GM23338 (cell line): ENCODE measurements at regions not wholly inside any gene's neighbourhood (a gene's known extent, or its start where the extent isn't known, plus 50 kb on each side); places are given as distances from the start of the nearest gene placed in this dataset.

Source experiments
- ATAC-seq: fragments of 200-7000 bp; cut with Tn5 transposase; 3 replicates; pipeline ENCODE4 v1.9.1; 2020
- DNase-seq: peaks from one replicate; pipeline ENCODE4 v3.0.0-alpha.2; 2015; ENCODE audit warnings: low spot score
- H2AFZ ChIP-seq: fragments of 200-600 bp; sonication (generic); 2 replicates; pipeline ENCODE4 v1.8.0; 2016; ENCODE audit warnings: antibody characterized with exemption, mild to moderate bottlenecking, moderate library complexity
- H3F3A ChIP-seq: fragments of 200-600 bp; sonication (generic); replicated peaks from 2 replicates; pipeline ENCODE4 v1.8.0; 2017; ENCODE audit warnings: antibody characterized with exemption, mixed run types, low read depth
- H3K27ac ChIP-seq: fragments of 200-600 bp; sonication (generic); 2 replicates; pipeline ENCODE4 v1.6.1; 2016; ENCODE audit warnings: low read depth
- H3K27me3 ChIP-seq: fragments of 200-600 bp; sonication (generic); 2 replicates; pipeline ENCODE4 v1.8.0; 2016; ENCODE audit warnings: mild to moderate bottlenecking, mixed run types, moderate library complexity; ENCODE audit not compliant: insufficient read depth
- H3K36me3 ChIP-seq: fragments of 200-600 bp; sonication (generic); 2 replicates; pipeline ENCODE4 v1.8.0; 2016; ENCODE audit warnings: mild to moderate bottlenecking; ENCODE audit not compliant: insufficient read depth
- H3K4me1 ChIP-seq: fragments of 200-600 bp; sonication (generic); 2 replicates; pipeline ENCODE4 v1.8.0; 2016; ENCODE audit warnings: mild to moderate bottlenecking, moderate library complexity; ENCODE audit not compliant: insufficient read depth
- H3K4me2 ChIP-seq: fragments of 200-600 bp; sonication (generic); 2 replicates; pipeline ENCODE4 v1.7.1; 2017; ENCODE audit warnings: mixed run types
- H3K4me3 ChIP-seq: fragments of 200-600 bp; sonication (generic); 2 replicates; pipeline ENCODE4 v1.6.1; 2016; ENCODE audit warnings: mixed run types
- H3K79me2 ChIP-seq: fragments of 200-600 bp; sonication (generic); replicated peaks from 2 replicates; pipeline ENCODE4 v1.8.0; 2017; ENCODE audit warnings: mild to moderate bottlenecking; ENCODE audit not compliant: insufficient read depth
- H3K9me2 ChIP-seq: fragments of 200-600 bp; sonication (generic); 2 replicates; pipeline ENCODE4 v1.8.0; 2017; ENCODE audit not compliant: insufficient read depth
- H4K20me1 ChIP-seq: fragments of 200-600 bp; sonication (generic); replicated peaks from 2 replicates; pipeline ENCODE4 v1.8.0; 2017; ENCODE audit warnings: mild to moderate bottlenecking; ENCODE audit not compliant: insufficient read depth
- H3K27ac Mint-ChIP-seq: 2 replicates; pipeline ENCODE4 v1.8.0; 2020; ENCODE audit warnings: inconsistent platforms, mild to moderate bottlenecking, moderate library complexity, mixed read lengths
- H3K27me3 Mint-ChIP-seq: 3 replicates; pipeline ENCODE4 v1.8.0; 2022; ENCODE audit warnings: low read depth, mild to moderate bottlenecking, moderate library complexity, mixed read lengths, inconsistent platforms; ENCODE audit not compliant: insufficient read depth, poor library complexity
- H3K36me3 Mint-ChIP-seq: 3 replicates; pipeline ENCODE4 v1.8.0; 2021; ENCODE audit warnings: low read depth, mild to moderate bottlenecking, inconsistent platforms, moderate library complexity, mixed read lengths
- H3K4me1 Mint-ChIP-seq: 3 replicates; pipeline ENCODE4 v1.8.0; 2020; ENCODE audit warnings: mild to moderate bottlenecking, inconsistent platforms, mixed read lengths
- H3K4me3 Mint-ChIP-seq: 3 replicates; pipeline ENCODE4 v1.8.0; 2021; ENCODE audit warnings: moderate library complexity, mild to moderate bottlenecking, inconsistent platforms, mixed read lengths
- H3K9me3 Mint-ChIP-seq: 3 replicates; pipeline ENCODE4 v1.8.0; 2020; ENCODE audit warnings: moderate library complexity, mild to moderate bottlenecking, inconsistent platforms, mixed read lengths
- ETS1 ChIP-seq: IDR thresholded peaks from 2 replicates; pipeline ENCODE4 v1.6.1; 2016; ENCODE audit warnings: antibody characterized with exemption
- JUNB ChIP-seq: IDR thresholded peaks from one replicate; pipeline ENCODE4 v1.6.1; 2016; ENCODE audit warnings: antibody characterized with exemption; ENCODE audit not compliant: unreplicated experiment
- NANOG ChIP-seq: IDR thresholded peaks from 2 replicates; pipeline ENCODE4 v1.6.1; 2016; ENCODE audit warnings: antibody characterized with exemption, borderline replicate concordance
- STAT1 ChIP-seq: IDR thresholded peaks from one replicate; pipeline ENCODE4 v1.6.1; 2016; ENCODE audit warnings: antibody characterized with exemption; ENCODE audit not compliant: unreplicated experiment
- ZNF331 ChIP-seq: fragments of 250-450 bp; sonication (Bioruptor Pico); IDR thresholded peaks from 2 replicates; pipeline ENCODE4 v1.5.0; 2020; ENCODE audit warnings: low read depth, mild to moderate bottlenecking, moderate library complexity
- TF ChIP-seq, protein P1 (sequence below), 2 experiments: fragments of 200-600 bp in 1 of 2; sonication (generic) in 1 of 2; conservative IDR thresholded peaks; 2 replicates each; pipeline versions ENCODE4 v1.5.1 to v1.6.1; 2016 to 2017; ENCODE audit warnings: antibody characterized with exemption in 2 of 2, low read depth in 2 of 2, mild to moderate bottlenecking in 2 of 2, moderate library complexity in 1 of 2
- TF ChIP-seq, protein P2 (sequence below): IDR thresholded peaks from one replicate; pipeline ENCODE4 v1.6.1; 2018; ENCODE audit warnings: antibody characterized with exemption; ENCODE audit not compliant: unreplicated experiment

DNA sequence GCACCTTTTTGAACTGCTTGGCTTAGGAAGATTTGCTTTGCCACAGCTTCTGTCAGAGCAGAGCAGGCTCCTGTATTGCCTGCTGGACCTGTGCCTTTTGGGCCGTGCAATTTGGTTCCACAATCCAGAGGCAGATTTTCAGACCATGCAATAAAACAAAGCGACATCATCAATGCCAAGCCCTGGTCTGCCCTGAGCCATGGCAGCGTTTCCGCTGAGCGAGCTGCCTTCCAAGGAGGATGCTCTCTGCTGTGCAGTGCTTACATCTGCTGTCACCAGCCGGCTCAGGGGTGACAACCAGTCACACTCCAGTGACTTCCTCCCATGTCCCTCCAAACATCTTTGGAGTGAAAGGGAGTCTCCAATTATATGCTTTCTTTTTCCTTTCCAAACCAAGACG lies 282.2 kb downstream of the CDH26 start:
- no peak for TF ChIP-seq ETS1
- no peak for TF ChIP-seq JUNB
- TF ChIP-seq, protein P1, sequence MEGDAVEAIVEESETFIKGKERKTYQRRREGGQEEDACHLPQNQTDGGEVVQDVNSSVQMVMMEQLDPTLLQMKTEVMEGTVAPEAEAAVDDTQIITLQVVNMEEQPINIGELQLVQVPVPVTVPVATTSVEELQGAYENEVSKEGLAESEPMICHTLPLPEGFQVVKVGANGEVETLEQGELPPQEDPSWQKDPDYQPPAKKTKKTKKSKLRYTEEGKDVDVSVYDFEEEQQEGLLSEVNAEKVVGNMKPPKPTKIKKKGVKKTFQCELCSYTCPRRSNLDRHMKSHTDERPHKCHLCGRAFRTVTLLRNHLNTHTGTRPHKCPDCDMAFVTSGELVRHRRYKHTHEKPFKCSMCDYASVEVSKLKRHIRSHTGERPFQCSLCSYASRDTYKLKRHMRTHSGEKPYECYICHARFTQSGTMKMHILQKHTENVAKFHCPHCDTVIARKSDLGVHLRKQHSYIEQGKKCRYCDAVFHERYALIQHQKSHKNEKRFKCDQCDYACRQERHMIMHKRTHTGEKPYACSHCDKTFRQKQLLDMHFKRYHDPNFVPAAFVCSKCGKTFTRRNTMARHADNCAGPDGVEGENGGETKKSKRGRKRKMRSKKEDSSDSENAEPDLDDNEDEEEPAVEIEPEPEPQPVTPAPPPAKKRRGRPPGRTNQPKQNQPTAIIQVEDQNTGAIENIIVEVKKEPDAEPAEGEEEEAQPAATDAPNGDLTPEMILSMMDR (conservative IDR thresholded peaks at IDR 0.05; ENCODE audit: low read depth in 2 of 2): no peak
- no peak for TF ChIP-seq NANOG
- Histone ChIP-seq H2AFZ (no peak overlapping the region), H3K9me2 (no peaks in the 10 kb centered on the region), H3K4me1 (no peaks in the 10 kb centered on the region), H3K27ac (no peak overlapping the region), H4K20me1 (no peaks in the 10 kb centered on the region), H3F3A (no peaks in the 10 kb centered on the region), H3K27me3 (no peaks in the 10 kb centered on the region), H3K4me3 (no peak overlapping the region), H3K79me2 (no peaks in the 10 kb centered on the region), H3K36me3 (no peaks in the 10 kb centered on the region), H3K4me2 (no peak overlapping the region)
- Mint-ChIP-seq H3K4me3 (no peak overlapping the region), H3K36me3 (no peaks in the 10 kb centered on the region), H3K4me1 (no peaks in the 10 kb centered on the region), H3K27ac (no peak overlapping the region), H3K27me3 (peaks cover 4% of the 10 kb centered on the region), H3K9me3 (no peaks in the 10 kb centered on the region)
- DNase-seq: no peak
- no peak for ATAC-seq

DNA sequence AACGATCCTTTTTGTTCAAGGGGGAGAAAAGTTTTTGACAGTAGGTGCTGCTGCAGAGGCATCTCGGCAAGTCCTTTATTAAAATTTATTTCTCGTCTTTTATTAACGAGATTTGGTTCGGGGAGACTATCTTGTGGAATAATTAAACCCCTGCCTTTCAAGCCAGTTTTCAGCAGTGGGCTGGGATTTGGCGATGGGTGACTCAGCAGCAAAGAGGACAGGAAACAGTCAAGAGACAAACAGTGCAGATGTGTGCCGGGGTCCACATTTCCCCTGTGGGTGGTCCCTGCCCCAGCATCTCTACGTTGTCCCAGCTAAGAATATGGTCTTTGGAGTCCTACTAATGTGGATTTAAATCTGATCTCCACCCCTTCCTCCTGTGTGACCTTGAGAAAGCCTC lies 282.8 kb downstream of the CDH26 start:
- H3F3A ChIP-seq: no peaks in the 10 kb centered on the region
- H4K20me1 ChIP-seq: no peaks in the 10 kb centered on the region
- H3K9me2 ChIP-seq: no peaks in the 10 kb centered on the region
- H3K79me2 ChIP-seq: no peaks in the 10 kb centered on the region
- no peaks in the 10 kb centered on the region for H3K9me3 Mint-ChIP-seq
- H3K27ac Mint-ChIP-seq: no peak overlapping the region
- H3K4me1 ChIP-seq: no peaks in the 10 kb centered on the region
- H2AFZ ChIP-seq: no peak overlapping the region
- H3K4me1 Mint-ChIP-seq: 0 out of 3 replicates have a peak, but pooled peaks cover under 1% of the 10 kb centered on the region
- no peak overlapping the region for H3K4me2 ChIP-seq
- H3K27ac ChIP-seq: no peak overlapping the region
- H3K27me3 ChIP-seq: no peaks in the 10 kb centered on the region
- DNase-seq (no peak), ATAC-seq (no peak)
- no peak overlapping the region for H3K4me3 ChIP-seq
- H3K4me3 Mint-ChIP-seq: no peak overlapping the region
- peaks cover 4% of the 10 kb centered on the region for H3K27me3 Mint-ChIP-seq
- no peaks in the 10 kb centered on the region for H3K36me3 Mint-ChIP-seq
- no peaks in the 10 kb centered on the region for H3K36me3 ChIP-seq
- TF ChIP-seq JUNB (no peak), STAT1 (no peak), ZNF331 (no peak)
- TF ChIP-seq, protein P2, sequence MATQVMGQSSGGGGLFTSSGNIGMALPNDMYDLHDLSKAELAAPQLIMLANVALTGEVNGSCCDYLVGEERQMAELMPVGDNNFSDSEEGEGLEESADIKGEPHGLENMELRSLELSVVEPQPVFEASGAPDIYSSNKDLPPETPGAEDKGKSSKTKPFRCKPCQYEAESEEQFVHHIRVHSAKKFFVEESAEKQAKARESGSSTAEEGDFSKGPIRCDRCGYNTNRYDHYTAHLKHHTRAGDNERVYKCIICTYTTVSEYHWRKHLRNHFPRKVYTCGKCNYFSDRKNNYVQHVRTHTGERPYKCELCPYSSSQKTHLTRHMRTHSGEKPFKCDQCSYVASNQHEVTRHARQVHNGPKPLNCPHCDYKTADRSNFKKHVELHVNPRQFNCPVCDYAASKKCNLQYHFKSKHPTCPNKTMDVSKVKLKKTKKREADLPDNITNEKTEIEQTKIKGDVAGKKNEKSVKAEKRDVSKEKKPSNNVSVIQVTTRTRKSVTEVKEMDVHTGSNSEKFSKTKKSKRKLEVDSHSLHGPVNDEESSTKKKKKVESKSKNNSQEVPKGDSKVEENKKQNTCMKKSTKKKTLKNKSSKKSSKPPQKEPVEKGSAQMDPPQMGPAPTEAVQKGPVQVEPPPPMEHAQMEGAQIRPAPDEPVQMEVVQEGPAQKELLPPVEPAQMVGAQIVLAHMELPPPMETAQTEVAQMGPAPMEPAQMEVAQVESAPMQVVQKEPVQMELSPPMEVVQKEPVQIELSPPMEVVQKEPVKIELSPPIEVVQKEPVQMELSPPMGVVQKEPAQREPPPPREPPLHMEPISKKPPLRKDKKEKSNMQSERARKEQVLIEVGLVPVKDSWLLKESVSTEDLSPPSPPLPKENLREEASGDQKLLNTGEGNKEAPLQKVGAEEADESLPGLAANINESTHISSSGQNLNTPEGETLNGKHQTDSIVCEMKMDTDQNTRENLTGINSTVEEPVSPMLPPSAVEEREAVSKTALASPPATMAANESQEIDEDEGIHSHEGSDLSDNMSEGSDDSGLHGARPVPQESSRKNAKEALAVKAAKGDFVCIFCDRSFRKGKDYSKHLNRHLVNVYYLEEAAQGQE: no peak
- TF ChIP-seq, protein P1 (conservative IDR thresholded peaks at IDR 0.05; ENCODE audit: low read depth in 2 of 2): no peak
